ENCODE measurements at regions not wholly inside any gene's neighbourhood (a gene's known extent, or its start where the extent isn't known, plus 50 kb on each side); places are given as distances from the start of the nearest gene placed in this dataset.
"Not testable (repeated sequence)": the region's sequence is repeated elsewhere in the genome, so short reads cannot be mapped to it uniquely, and the experiment has no call there.

DNA sequence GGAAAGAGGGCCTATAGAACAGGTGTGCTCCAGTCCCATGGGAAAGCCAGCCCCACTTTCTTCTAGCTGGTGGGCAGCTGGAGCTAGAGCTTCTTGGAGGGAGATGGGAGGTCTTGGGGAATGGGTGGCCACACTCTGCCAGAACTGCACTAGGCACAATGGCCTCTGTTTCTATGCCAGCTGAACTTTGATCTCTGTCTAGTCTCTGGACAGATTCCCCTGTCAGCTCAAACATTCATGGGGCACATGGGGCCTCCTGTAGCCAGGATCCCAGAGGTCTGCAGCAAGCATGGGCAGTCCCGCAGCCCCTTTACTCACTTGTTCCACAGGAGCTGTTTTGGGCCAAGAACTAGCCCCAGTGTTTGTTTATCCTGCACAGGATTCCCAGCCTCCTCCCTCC, 591.3 kb upstream of the HS3ST5 start (continued):
- no peak for TF ChIP-seq CUX1 (IDR thresholded peaks at IDR 0.05; ENCODE audit: insufficient replicate concordance, low read depth, low read length)

- CTCF ChIA-PET; H3K9ac ChIP-seq (ENCODE audit: control insufficient read depth, insufficient read depth, low read length); intact Hi-C loops (cut with micrococcal nuclease; ENCODE audit: unreplicated experiment); FAIRE-seq; H3K27me3 ChIP-seq (replicated peaks in 1 of 2; ENCODE audit: control insufficient read depth in 2 of 2, insufficient read depth in 2 of 2, low read length in 1 of 2); H3K4me2 ChIP-seq (ENCODE audit: control insufficient read depth, insufficient read depth); H3K9me3 ChIP-seq (replicated peaks; ENCODE audit: control insufficient read depth, insufficient read depth, low read length); H3K36me3 ChIP-seq (ENCODE audit: control insufficient read depth in 2 of 2, insufficient read depth in 2 of 2, low read length in 1 of 2); H2AFZ ChIP-seq (ENCODE audit: control insufficient read depth, low read depth, low read length); ATAC-seq; H3K79me2 ChIP-seq (ENCODE audit: control insufficient read depth, insufficient read depth, low read length); H3K4me1 ChIP-seq (ENCODE audit: control insufficient read depth, insufficient read depth, low read length); H4K20me1 ChIP-seq (ENCODE audit: control insufficient read depth, insufficient read depth); DNase-seq (ENCODE audit: low read depth, low spot score); H3K4me3 ChIP-seq; SMC1A ChIA-PET (ENCODE audit: uncharacterized antibody, unreplicated experiment); BruUV-seq (replicated peaks); H3K27ac ChIP-seq (ENCODE audit: control insufficient read depth, insufficient read depth); in situ Hi-C loops (cut with MboI); RAD21 ChIA-PET (ENCODE audit: unreplicated experiment); POLR2A ChIA-PET: not testable (repeated sequence)
- 27% methylated on average over 8 of the region's 8 CpGs for WGBS (ENCODE audit: insufficient coverage, insufficient replicate concordance, low lambda C conversion rate, missing lambda C conversion rate)
These were observed 585.9 kb upstream of the HS3ST5 start for GRCh38 chr6:114928731-114929130.
